NOMO-1 (cell line): ENCODE measurements at regions not wholly inside any gene's neighbourhood (a gene's known extent, or its start where the extent isn't known, plus 50 kb on each side); places are given as distances from the start of the nearest gene placed in this dataset.

ENCODE experiments used
- DNase-seq, 2 experiments: peaks; one replicate each; lab custom pipeline; 2025; ENCODE audit not compliant: unreplicated experiment in 2 of 2; lab: John Stamatoyannopoulos, UW

DNA sequence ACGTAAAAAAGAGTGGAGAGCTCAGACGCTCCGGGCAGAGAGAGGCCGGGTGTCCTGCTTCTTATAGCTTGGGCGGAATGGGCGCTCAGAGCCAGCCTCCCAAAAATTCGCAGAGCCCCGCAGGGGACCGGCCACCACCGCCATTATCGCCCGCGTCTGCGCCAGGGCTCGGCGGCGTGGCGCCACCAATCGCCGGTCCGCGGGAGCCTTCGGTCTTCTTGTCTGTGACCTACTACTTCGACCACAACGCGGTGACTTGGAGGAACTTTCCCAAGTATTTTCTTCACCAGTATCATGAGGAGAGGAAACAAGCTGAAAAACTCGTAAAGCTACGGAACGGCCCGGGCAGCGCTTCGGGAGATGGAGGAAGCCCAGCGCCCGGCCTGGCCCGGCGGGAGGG is 1138.1 kb upstream of the CHAC2 start:
- DNase-seq, result no peak

DNA sequence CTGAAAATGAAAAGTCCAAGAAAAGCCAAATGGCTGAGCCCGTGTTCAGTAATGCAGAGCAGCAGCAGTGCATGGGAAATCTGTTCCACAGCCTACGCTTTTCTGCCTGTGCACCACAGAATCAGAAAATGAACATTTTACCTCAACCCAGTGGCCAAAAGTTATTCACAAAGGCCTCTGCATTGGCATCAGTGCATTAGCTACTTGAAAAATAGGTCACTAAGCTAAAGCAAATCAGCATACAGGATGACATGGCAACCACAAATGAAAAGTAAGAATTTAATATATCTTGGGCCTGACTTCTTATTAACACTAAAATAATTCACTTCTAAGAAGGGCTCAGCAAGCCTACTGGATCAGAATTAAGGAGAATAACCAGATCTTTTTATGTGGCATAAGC is 1145.3 kb upstream of the CHAC2 start:
- DNase-seq, result no peak

DNA sequence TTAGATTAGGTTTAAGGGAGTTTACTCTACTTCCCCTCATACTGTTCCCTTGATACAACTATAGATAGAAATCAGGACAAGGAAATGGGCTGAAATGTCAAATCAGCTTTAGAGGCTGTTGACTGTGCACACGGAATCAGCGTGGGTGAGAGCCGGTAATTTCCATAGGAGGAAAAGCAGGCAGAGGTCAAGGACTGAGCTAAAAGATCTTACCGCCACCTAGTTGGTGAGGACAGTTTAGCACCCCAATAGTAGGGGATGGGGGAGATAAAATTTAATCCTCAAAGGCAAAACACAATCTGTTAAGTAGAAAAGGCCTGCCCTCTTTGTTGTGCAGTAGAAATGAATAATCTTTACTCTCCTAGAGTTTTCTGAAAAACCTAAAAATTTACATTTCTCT is 1154.5 kb upstream of the CHAC2 start:
- no peak for DNase-seq

DNA sequence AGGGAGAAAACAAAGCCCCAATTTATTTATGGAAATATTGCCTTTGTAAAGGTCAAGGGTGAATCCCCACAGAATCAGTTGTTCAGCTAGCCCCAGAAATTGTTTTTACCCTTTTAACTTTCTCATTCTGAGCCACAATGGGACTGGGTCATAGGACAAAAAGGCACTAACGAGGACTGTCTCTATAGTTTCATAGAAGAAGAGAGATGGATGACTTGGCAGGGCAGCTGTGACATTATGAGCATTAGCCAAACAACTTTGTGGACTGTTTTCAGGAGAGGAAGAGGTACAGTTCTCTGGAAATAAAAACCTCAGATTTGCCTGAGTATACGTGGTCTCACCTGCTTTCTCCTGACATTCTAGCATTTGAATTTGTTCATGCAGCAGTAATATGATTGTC is 1155.8 kb upstream of the CHAC2 start:
- no peak for DNase-seq

DNA sequence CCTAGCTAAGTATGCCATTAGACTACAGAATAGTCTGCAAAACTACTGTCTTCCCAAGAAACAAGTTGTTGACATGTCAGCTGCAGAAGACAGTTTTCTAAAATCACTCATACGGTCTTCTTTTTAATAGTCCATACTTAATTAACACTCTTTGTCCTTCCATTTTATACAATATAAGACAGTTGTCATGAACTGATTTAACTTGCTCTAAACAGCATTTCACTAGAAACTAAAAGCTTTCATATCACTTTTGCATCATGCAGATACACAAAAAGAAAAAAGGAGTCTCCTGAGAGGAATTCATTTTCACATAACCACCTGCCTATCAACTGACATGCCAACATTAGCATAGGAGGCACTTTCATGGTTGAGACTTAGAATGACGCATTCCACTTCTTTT is 1159.6 kb upstream of the CHAC2 start:
- DNase-seq, result no peak

DNA sequence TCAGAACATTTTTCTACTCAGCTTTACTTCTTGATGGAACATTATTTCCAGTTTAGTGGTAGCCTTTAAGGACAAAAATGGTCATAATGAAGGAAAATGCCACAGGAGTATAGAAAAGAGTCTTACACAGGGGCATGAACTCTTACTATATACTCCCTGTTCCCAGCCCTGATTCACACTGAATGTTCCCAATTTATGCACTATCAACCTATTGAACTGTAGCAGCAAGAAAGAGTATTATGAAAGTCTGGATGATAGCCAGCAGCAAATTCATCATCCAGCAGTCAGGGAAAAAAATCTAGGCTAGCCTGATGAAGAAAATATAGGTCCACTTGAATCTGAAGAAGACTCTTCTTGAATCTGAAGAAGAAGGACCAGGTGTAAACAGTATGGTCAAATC is 1170.3 kb upstream of the CHAC2 start:
- no peak for DNase-seq

DNA sequence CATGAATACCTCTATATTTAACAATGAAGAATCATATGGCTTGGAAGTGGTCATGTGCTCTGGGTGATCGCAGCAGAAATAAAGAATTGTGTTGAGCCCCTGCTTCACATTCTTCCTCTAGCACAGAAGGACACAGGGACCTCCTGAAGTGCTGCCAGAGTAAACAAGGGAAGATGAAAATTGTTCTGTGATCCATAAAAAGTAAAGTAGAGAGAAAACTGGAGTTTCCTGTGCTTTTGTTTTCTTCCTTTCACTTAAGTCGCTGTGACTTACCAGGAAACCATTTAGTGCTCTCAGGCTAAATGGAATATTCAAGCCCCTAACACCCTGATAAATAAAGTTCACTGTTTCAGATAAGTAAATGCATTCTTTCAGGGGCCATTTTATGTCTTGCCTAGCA is 1173.6 kb upstream of the CHAC2 start:
- no peak for DNase-seq

DNA sequence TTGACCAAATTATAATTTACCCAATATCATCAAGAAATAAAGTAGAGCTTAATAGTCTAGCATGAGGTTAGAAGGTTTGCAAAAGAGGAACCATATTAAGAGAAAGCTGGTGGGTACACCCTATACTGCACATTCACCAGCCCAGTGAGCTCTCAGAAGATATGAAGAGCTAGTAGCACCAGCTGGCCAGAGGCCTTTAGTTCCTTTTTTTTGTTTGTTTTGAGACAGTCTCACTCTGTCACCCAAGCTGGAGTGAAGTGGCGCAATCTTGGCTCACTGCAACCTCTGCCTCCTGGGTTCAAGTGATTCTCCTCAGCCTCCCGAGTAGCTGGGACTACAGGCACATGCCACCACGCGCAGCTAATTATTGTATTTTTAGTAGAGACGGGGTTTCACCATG is 1183.5 kb upstream of the CHAC2 start:
- DNase-seq, result peak; percentile 38 to 65

DNA sequence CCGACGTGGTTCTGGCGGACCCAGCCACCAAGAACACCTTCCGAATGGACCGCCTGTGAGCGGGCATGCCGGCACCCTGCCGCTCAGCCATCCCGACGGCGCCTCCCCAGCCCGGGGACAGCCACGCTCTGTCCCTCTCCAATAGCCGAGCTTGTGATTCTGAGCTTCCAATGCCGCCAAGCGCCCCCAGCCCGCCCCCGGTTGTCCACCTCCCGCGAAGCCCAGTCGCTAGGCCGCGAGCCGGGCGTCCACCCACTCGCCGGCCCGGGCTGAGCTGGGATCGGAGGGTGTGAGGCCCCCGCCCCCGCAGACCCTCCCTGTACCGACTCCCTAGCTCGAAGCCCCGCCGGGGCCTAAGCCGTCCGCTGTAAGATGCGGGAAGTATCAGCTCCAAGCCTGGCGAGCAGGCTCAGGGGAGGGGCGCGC is 1195.1 kb upstream of the CHAC2 start:
- DNase-seq, result no peak

DNA sequence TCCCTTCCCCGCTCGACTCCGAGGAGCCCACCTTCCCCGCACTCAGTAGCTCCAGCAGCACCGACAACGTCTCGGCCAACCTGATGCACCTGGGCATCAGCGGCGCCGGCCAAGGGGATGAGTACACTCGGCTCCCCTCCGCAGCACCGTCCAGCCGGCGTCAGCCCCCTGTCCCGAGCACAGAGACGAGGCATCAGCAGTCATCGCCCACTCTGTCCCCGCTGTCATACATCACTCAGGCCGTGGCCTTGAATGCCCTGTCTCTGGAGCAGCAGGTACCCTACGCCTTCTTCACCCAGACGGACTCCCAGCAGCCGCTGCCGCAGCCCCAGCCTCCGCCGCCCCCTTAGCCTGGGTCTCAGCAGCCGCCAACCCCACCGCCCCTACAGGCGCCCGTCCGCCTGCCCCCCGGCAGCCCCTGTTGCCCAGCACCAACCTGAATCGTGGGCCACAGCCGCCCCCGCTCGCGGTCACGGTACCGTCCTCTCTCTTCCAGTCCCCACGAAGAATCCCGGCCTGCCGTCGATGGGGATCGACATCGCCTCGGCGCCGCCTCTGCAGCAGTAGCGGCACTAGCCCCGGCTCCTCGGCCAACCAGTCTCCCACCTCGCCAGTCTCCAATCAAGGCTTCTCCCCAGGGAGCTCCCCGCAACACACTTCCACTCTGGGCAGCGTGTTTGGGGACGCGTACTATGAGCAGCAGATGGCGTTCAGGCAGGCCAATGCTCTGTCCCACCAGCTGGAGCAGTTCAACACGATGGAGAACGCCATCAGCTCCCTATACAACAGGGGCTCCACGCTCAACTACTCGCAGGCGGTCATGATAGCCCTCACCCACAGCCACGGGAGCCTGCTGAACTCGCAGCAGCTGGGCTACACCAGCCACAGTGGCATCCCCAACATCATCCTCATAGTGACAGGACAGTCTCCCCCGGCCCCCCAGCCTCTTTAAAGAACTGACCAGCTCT is 1195.9 kb upstream of the CHAC2 start:
- no peak for DNase-seq

DNA sequence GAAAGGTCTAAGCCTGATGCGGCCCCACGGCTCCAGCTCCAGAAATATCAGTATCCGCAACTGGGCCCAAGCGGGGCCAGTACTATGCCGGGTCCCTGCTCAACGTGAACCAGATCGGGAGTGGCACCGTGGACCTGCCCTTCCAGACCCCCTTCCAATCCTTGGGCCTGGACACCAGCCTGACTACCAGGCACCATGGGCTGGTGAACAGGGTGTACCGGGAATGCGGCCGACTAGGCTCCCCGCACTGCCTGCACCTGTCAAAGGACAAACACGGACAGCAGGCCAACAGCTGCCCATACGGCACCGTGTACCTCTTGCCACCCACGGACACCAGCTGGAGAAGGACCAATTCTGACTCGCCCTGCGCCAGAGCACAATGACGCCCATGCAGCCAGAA is 1196.9 kb upstream of the CHAC2 start:
- DNase-seq, result no peak

DNA sequence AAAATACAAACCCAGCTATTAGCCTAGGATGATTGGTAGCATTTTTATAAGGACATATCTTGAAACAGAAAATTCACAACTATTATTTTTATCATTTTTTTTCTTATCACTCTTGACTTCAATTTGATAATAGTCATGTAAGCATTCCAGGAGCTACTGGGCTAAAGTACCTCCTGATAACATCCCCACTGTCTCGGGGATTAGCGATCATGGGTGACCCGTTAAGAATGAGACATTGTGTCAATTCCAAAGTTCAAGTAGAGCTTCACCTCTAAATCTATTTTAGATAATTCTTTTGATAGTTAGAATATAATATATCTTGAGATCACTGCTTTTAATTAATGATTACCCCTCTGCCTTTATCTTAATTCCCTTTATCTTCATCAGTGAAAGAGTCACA is 1204.5 kb upstream of the CHAC2 start:
- no peak for DNase-seq

DNA sequence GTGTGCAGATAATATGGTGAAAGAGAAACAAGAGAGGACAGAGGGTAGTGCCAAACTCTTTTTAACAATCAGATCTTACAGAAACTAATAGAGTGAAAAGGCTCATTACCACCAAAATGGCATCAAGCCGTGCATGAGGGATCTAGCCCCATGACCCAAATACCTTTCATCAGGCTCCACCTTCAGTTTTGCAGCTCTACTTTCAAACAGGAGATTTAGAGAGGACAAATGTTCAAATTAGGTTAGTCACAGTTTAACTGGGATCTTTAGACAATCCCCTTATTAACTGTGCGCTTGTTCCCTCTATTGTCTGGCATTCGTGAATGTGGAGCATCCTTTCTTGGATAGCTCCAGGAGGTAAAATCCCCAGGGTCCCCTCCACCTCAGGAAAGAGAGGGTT is 1209.3 kb upstream of the CHAC2 start:
- no peak for DNase-seq

DNA sequence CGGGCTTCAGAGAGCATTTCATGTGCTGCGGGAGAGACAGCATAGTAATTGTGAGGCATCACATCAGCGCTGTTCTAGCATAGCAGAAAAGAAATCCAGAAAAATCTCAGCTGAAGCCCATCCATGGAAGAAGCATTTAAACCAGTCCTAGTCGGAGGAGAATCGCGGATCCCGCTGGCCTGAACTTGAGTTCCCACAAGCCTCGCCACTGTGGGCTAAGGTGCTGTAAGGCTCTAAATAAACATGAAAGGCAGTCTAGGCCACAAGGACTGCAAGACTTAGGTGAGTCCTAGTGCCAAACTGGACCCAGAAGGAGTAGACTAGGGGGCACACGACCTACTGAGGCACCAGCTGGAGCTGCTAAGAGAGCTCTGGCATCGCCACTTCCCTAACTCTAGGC is 1225.3 kb upstream of the CHAC2 start:
- DNase-seq, result no peak

DNA sequence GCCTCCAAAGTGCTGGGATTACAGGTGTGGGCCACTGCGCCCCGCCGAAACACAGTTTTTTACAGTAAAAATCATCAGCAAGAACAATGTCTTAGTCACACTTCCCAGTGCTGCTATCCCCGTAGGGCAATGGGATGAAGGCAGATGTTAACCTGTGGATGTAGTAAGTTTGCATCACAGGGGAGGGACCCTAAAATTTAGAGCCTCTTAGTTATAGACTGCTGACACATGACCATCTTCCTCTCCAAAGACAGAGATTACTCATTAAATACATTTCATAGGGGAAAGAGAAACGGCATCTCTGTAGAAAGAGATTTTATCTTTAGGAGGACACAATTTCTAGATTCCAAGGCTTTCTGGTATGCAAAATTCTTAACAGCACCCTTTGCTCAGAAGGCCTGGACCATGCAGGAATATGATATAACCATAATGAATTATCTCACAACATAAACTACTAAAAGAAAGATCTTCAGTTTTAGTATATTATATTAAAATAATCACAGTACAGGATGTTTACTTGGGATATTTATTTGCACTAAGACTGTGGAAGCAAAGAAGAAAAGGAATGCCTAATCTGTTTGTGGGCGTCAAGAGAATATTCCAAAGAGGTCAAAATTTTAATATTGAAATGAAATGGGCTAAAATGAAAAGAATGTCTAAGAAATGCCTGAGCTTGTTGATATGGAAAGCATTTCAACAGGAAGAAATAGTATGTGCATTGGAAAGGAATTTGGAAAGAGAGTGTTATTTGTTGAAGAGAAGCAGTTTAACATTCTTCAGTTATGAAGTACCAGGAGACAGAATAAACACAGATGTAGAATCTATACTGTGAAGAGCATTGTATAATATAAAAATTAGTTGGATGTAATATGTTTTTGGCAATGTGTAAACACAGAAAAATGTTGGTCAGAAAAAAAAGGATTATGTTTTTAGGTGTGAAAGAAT is 1228.3 kb upstream of the CHAC2 start:
- no peak for DNase-seq

DNA sequence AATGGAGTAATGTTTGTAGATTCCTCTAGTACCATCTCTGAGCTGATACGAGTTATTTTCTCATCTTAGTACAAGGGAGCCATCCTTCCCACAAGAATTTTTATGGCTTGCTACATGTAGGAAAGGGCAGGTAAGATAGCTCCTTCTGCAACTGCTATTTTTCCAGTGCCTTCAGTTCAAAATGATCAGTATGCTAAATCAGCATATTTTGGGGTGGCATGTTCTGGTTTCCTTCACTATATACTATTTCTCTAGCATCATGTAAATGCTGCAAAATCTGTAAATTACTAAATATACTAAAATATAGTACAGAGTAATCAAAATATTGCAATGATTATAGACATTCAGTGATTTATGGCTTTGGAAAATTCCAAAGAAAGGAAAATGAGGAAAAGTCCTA is 1230.0 kb upstream of the CHAC2 start:
- DNase-seq, result no peak

DNA sequence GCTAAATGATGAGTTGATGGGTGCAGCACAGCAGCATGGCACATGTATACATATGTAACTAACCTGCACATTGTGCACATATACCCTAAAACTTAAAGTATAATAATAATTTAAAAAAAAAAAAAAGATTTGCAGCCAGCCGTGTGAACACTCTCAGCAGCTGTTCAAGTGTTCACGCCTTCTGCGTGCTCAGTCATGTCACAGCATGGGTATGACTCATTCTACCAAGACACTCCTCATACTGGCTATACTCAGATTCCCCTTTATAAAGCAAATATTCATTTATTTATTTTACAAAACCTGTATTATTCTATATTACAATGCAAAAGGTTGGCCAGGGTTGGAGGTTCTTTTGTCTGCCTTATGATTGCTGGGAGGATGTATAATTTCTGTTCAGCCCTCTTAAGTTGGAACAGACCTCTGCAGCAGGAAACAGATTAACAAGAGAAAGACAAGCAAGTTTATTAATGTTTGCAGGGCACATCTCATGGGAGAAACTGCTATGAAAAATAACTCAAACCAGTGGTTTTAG is 1230.6 kb upstream of the CHAC2 start:
- no peak for DNase-seq

DNA sequence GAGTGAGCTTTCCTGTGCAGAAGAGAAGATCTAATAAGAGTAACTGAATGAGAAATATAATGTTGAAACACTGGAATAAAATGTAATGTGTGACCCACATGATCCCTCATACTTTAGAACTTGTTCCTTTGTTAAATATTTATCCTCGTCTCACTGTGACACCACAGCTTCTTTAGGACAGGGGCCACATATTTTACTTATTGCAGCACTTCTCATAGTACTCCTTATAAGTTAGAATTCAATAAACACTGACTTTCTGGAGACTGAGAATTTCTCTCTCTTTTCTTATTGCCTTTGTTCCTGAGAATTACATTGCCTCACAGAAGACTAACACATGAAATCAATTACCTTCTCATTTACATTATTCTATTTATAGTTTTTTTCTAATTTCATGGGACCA is 1234.6 kb upstream of the CHAC2 start:
- DNase-seq, result no peak

DNA sequence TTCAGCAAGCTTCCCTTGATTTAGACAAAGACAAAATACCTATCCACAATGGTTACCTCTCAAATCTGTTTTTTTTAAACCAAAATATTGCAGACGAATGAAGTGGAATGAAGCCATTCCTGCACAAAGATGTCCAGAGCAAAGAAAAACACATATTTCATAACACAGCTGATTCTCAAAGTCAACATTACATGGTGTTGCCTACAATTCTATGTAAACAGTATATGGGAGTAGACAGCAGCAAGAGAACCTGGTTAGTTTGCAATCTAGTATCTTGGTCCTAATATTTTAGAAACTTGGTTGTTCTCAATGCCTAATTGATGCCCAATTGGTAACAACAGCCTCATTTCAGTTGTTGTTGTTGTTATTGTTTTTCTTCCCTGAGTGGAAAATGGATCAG is 1240.9 kb upstream of the CHAC2 start:
- no peak for DNase-seq

DNA sequence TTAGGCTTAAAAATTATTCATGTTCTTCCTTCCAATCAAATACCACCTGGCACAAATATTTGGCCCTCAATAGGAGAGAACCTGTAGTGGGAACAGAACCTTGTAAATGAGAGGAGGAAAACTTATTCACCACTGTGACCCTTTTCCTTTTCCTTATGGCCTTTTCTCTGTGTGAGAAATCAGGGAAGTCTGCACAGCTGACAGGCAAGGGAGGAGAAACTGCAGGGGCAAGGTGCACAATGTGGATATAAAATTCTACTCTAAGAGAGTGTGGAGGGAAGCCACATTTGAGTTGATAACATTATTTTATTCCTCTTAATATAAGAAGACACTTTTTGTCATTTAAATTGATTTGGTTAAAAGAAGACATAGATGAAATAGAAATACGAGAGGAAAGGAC is 1247.0 kb upstream of the CHAC2 start:
- DNase-seq, result no peak

DNA sequence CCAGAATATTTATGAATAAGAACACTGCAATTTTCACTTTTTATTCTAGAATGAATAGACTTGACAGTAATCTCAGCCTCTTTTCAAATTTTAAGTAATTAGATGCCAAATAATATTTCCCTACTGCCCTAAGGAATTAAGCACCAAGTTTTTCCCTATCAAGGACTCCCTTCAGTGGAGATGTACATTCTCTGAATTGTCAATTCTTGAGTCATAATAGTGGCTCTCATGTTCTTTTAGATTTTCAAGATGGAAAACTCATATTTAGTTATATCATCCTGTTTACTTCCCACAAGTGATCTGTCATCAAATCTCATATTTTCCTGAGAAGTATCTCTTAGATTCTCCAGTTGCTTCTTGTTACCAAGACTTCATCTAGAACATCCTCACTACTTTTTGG is 1248.9 kb upstream of the CHAC2 start:
- DNase-seq, result no peak
